ENCODE measurements at regions not wholly inside any gene's neighbourhood (a gene's known extent, or its start where the extent isn't known, plus 50 kb on each side); places are given as distances from the start of the nearest gene placed in this dataset.

DNA sequence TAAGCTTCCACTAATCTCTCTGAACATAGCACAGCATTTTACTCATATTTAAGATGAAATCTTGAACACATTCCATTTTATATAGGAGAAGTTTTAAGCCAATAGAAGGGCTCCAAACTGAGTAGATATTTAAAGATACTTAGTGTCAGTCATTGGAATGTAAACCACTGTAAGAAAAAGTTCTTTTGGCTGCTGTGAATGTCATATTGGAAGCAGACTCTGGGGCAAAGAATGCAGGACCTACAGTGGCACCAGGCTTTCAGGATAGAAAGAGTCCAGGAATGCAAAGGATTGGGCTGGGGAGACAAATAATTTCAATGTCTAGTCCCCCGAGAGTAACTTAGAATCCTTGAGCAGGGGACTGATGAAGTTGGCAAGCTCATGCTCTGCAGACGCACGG, 1047.7 kb downstream of the STIM2 start:
- H3K27ac ChIP-seq (ENCODE audit: low read depth, low read length), result no peak overlapping the region
- H4K20me1 ChIP-seq (ENCODE audit: insufficient read depth, low read length), result no peaks in the 10 kb centered on the region
- H3K4me1 ChIP-seq (ENCODE audit: insufficient read depth, low read length), result no peaks in the 10 kb centered on the region
- DNase-seq (ENCODE audit: insufficient read length, low spot score, missing footprints), result no peak
- H3K9me3 ChIP-seq (ENCODE audit: low read depth, low read length), result no peaks in the 10 kb centered on the region
- no peaks in the 10 kb centered on the region for H3K27me3 ChIP-seq (ENCODE audit: insufficient read depth, low read length)
- no peaks in the 10 kb centered on the region for H3K79me2 ChIP-seq (ENCODE audit: insufficient read depth, low read length)
- TF ChIP-seq, protein P1, sequence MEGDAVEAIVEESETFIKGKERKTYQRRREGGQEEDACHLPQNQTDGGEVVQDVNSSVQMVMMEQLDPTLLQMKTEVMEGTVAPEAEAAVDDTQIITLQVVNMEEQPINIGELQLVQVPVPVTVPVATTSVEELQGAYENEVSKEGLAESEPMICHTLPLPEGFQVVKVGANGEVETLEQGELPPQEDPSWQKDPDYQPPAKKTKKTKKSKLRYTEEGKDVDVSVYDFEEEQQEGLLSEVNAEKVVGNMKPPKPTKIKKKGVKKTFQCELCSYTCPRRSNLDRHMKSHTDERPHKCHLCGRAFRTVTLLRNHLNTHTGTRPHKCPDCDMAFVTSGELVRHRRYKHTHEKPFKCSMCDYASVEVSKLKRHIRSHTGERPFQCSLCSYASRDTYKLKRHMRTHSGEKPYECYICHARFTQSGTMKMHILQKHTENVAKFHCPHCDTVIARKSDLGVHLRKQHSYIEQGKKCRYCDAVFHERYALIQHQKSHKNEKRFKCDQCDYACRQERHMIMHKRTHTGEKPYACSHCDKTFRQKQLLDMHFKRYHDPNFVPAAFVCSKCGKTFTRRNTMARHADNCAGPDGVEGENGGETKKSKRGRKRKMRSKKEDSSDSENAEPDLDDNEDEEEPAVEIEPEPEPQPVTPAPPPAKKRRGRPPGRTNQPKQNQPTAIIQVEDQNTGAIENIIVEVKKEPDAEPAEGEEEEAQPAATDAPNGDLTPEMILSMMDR (IDR thresholded peaks at IDR 0.05; ENCODE audit: extremely low read depth, low read depth, low read length), result no peak
- no peak overlapping the region for H2AFZ ChIP-seq (ENCODE audit: low read length)
- no peak overlapping the region for H3K4me3 ChIP-seq (ENCODE audit: insufficient read depth, low read length)
- no peaks in the 10 kb centered on the region for H3K36me3 ChIP-seq (ENCODE audit: insufficient read depth, low read length)
- no peak overlapping the region for H3K4me2 ChIP-seq (ENCODE audit: insufficient read depth, low read length)

DNA sequence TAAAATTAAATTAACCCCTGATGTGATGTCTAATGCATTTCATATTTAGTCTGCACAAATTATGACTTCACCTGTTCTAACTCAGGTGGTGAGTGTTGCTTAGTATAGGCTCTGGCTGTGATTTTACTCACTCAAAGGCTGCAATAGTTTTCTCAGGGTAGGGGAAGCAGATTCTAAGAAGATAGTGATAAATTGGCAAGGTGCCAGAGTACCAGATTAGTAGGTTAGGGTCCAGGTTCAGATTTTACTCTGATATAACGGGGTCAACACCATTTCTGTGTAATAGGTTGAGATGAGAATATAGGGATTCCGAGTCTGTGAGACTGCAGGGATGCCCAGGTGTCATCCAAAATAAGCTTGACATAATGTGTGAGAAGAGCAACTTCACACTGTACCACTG, 1049.6 kb downstream of the STIM2 start:
- no peaks in the 10 kb centered on the region for H3K36me3 ChIP-seq (ENCODE audit: insufficient read depth, low read length)
- no peak overlapping the region for H3K4me2 ChIP-seq (ENCODE audit: insufficient read depth, low read length)
- DNase-seq (ENCODE audit: insufficient read length, low spot score, missing footprints), result no peak
- no peaks in the 10 kb centered on the region for H3K4me1 ChIP-seq (ENCODE audit: insufficient read depth, low read length)
- TF ChIP-seq, protein P1 (IDR thresholded peaks at IDR 0.05; ENCODE audit: extremely low read depth, low read depth, low read length), result no peak
- H3K9me3 ChIP-seq (ENCODE audit: low read depth, low read length), result no peaks in the 10 kb centered on the region
- no peak overlapping the region for H2AFZ ChIP-seq (ENCODE audit: low read length)
- no peaks in the 10 kb centered on the region for H4K20me1 ChIP-seq (ENCODE audit: insufficient read depth, low read length)
- no peaks in the 10 kb centered on the region for H3K27me3 ChIP-seq (ENCODE audit: insufficient read depth, low read length)
- H3K27ac ChIP-seq (ENCODE audit: low read depth, low read length), result no peak overlapping the region
- H3K79me2 ChIP-seq (ENCODE audit: insufficient read depth, low read length), result no peaks in the 10 kb centered on the region
- H3K4me3 ChIP-seq (ENCODE audit: insufficient read depth, low read length), result no peak overlapping the region

DNA sequence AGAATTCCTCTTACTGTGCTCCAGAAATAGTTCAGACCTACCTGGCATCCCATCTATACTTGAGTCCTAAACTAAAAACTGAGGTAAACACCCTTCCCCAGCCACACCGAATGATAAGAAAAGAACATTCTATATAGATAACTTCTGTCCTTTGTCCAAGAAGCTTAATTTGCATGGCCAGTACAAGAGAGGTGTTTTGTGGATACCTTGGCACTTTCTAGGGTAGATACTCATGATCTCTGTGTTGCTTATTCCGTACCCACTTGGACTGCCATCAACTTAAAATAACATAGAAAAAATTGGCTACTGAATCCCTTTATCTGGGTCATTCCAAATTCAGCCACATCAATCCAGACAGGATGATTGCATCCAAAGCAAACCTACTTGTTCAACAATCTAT, 1050.4 kb downstream of the STIM2 start:
- Histone ChIP-seq H4K20me1 (ENCODE audit: insufficient read depth, low read length) (no peaks in the 10 kb centered on the region), H3K9me3 (ENCODE audit: low read depth, low read length) (no peaks in the 10 kb centered on the region), H3K4me1 (ENCODE audit: insufficient read depth, low read length) (no peaks in the 10 kb centered on the region), H2AFZ (ENCODE audit: low read length) (no peak overlapping the region), H3K27me3 (ENCODE audit: insufficient read depth, low read length) (no peaks in the 10 kb centered on the region), H3K4me2 (ENCODE audit: insufficient read depth, low read length) (no peak overlapping the region), H3K36me3 (ENCODE audit: insufficient read depth, low read length) (no peaks in the 10 kb centered on the region), H3K4me3 (ENCODE audit: insufficient read depth, low read length) (no peak overlapping the region), H3K27ac (ENCODE audit: low read depth, low read length) (no peak overlapping the region), H3K79me2 (ENCODE audit: insufficient read depth, low read length) (no peaks in the 10 kb centered on the region)
- TF ChIP-seq, protein P1 (IDR thresholded peaks at IDR 0.05; ENCODE audit: extremely low read depth, low read depth, low read length), result no peak
- DNase-seq (ENCODE audit: insufficient read length, low spot score, missing footprints), result no peak

DNA sequence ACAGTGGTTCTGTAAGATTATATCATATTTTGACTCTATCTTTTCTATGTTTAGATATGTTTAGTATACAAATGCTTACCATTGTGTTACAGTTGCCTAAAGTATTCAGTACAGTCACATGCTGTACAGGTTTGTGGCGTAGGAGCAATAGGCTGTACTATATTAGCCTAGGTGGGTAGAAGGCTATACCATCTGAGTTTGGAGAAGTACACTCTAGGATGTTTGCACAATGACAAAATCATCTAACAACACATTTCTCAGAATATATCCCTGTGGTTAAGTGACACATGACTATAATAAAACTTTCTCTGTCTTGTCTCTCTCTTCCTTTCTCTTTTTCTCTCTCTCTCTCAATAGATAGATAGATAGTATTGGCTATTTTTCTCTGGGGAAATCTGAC, 1053.1 kb downstream of the STIM2 start:
- no peak for DNase-seq (ENCODE audit: insufficient read length, low spot score, missing footprints)
- no peak overlapping the region for H3K4me3 ChIP-seq (ENCODE audit: insufficient read depth, low read length)

More for the DNA sequence above, 1053.1 kb downstream of the STIM2 start:
- Histone ChIP-seq H4K20me1 (ENCODE audit: insufficient read depth, low read length) (no peaks in the 10 kb centered on the region), H3K27ac (ENCODE audit: low read depth, low read length) (no peak overlapping the region), H3K4me1 (ENCODE audit: insufficient read depth, low read length) (no peaks in the 10 kb centered on the region), H3K9me3 (ENCODE audit: low read depth, low read length) (no peaks in the 10 kb centered on the region), H3K79me2 (ENCODE audit: insufficient read depth, low read length) (no peaks in the 10 kb centered on the region), H3K36me3 (ENCODE audit: insufficient read depth, low read length) (no peaks in the 10 kb centered on the region), H3K27me3 (ENCODE audit: insufficient read depth, low read length) (no peaks in the 10 kb centered on the region), H2AFZ (ENCODE audit: low read length) (no peak overlapping the region), H3K4me2 (ENCODE audit: insufficient read depth, low read length) (no peak overlapping the region)
- TF ChIP-seq, protein P1 (IDR thresholded peaks at IDR 0.05; ENCODE audit: extremely low read depth, low read depth, low read length), result no peak
